Stimulated activated effector memory CD8-positive, alpha-beta T cell treated with anti-CD3 and anti-CD28 coated beads, Interleukin-12 subunit alpha, Interleukin-12 subunit beta, amount 100 ng/mL, for 72 hours (primary cell): ENCODE measurements at regions not wholly inside any gene's neighbourhood (a gene's known extent, or its start where the extent isn't known, plus 50 kb on each side); places are given as distances from the start of the nearest gene placed in this dataset.

ENCODE experiments used
- ATAC-seq: fragments of 150-1000 bp; cut with Tn5 transposase; 2 replicates; pipeline ENCODE4 v1.10.0; 2021
- DNase-seq, 2 donors: peaks; one replicate each; pipeline ENCODE4 v3.0.0; 2021 to 2022; ENCODE audit warnings: low spot score in 2 of 2
- H3K27ac Mint-ChIP-seq: one replicate; pipeline ENCODE4 v1.8.0; 2022; ENCODE audit warnings: mild to moderate bottlenecking, mixed read lengths
- H3K36me3 Mint-ChIP-seq: one replicate; pipeline ENCODE4 v1.8.0; 2022; ENCODE audit warnings: mild to moderate bottlenecking, mixed read lengths
- H3K4me1 Mint-ChIP-seq: one replicate; pipeline ENCODE4 v1.8.0; 2022; ENCODE audit warnings: mixed read lengths
- H3K4me3 Mint-ChIP-seq: one replicate; pipeline ENCODE4 v1.8.0; 2022; ENCODE audit warnings: mild to moderate bottlenecking, mixed read lengths
- H3K9me3 Mint-ChIP-seq: one replicate; pipeline ENCODE4 v1.8.0; 2022; ENCODE audit warnings: mixed read lengths

- no peak for DNase-seq
- no peak for ATAC-seq
- H3K4me3 Mint-ChIP-seq = no peak overlapping the region
- H3K36me3 Mint-ChIP-seq = no peaks in the 10 kb centered on the region
- H3K27ac Mint-ChIP-seq = no peak overlapping the region
- H3K9me3 Mint-ChIP-seq = peaks cover 14% of the 10 kb centered on the region
- H3K4me1 Mint-ChIP-seq = no peaks in the 10 kb centered on the region
Observed at GRCh38 chr11:70924108-70924507, 328.3 kb downstream of the SHANK2 start.

GRCh38 chr11:70925238-70925637 lies 327.1 kb downstream of the SHANK2 start:
- no peaks in the 10 kb centered on the region for H3K4me1 Mint-ChIP-seq
- ATAC-seq (no peak), DNase-seq (no peak)
- H3K27ac Mint-ChIP-seq = no peak overlapping the region
- peaks cover 14% of the 10 kb centered on the region for H3K9me3 Mint-ChIP-seq
- no peak overlapping the region for H3K4me3 Mint-ChIP-seq
- no peaks in the 10 kb centered on the region for H3K36me3 Mint-ChIP-seq

- Mint-ChIP-seq H3K4me1 (no peaks in the 10 kb centered on the region), H3K9me3 (peaks cover 10% of the 10 kb centered on the region), H3K27ac (no peak overlapping the region), H3K36me3 (no peaks in the 10 kb centered on the region), H3K4me3 (no peak overlapping the region)
- ATAC-seq (no peak), DNase-seq (no peak)
Observed at GRCh38 chr11:70926543-70927201, 325.7 kb downstream of the SHANK2 start.

GRCh38 chr11:70928854-70929598 lies 323.4 kb downstream of the SHANK2 start:
- DNase-seq (no peak), ATAC-seq (no peak)
- H3K4me1 Mint-ChIP-seq = no peaks in the 10 kb centered on the region
- H3K4me3 Mint-ChIP-seq = no peak overlapping the region
- peaks cover 2% of the 10 kb centered on the region for H3K9me3 Mint-ChIP-seq
- H3K27ac Mint-ChIP-seq = no peak overlapping the region
- H3K36me3 Mint-ChIP-seq = no peaks in the 10 kb centered on the region

- ATAC-seq (no peak), DNase-seq (no peak)
- Mint-ChIP-seq H3K27ac (no peak overlapping the region), H3K4me3 (no peak overlapping the region), H3K36me3 (no peaks in the 10 kb centered on the region), H3K9me3 (peaks cover 2% of the 10 kb centered on the region), H3K4me1 (no peaks in the 10 kb centered on the region)
Observed at GRCh38 chr11:70930215-70930614, 322.2 kb downstream of the SHANK2 start.

- no peak for DNase-seq
- Mint-ChIP-seq H3K27ac (no peak overlapping the region), H3K4me1 (no peaks in the 10 kb centered on the region), H3K9me3 (peaks cover 2% of the 10 kb centered on the region), H3K36me3 (no peaks in the 10 kb centered on the region), H3K4me3 (no peak overlapping the region)
- no peak for ATAC-seq
Observed at GRCh38 chr11:70931430-70931829, 320.9 kb downstream of the SHANK2 start.

- Mint-ChIP-seq H3K27ac (no peak overlapping the region), H3K9me3 (peaks cover 2% of the 10 kb centered on the region), H3K4me3 (no peak overlapping the region), H3K36me3 (no peaks in the 10 kb centered on the region), H3K4me1 (no peaks in the 10 kb centered on the region)
- DNase-seq (no peak), ATAC-seq (no peak)
Observed at GRCh38 chr11:70933981-70934583, 318.3 kb downstream of the SHANK2 start.

- no peaks in the 10 kb centered on the region for H3K9me3 Mint-ChIP-seq
- no peak overlapping the region for H3K4me3 Mint-ChIP-seq
- H3K36me3 Mint-ChIP-seq = no peaks in the 10 kb centered on the region
- ATAC-seq (no peak), DNase-seq (no peak)
- no peaks in the 10 kb centered on the region for H3K4me1 Mint-ChIP-seq
- H3K27ac Mint-ChIP-seq = no peak overlapping the region
Observed at GRCh38 chr11:70935006-70935768, 317.2 kb downstream of the SHANK2 start.

GRCh38 chr11:70942593-70942992 lies 309.8 kb downstream of the SHANK2 start:
- no peak overlapping the region for H3K27ac Mint-ChIP-seq
- H3K4me3 Mint-ChIP-seq = no peak overlapping the region
- H3K36me3 Mint-ChIP-seq = no peaks in the 10 kb centered on the region
- no peaks in the 10 kb centered on the region for H3K4me1 Mint-ChIP-seq
- DNase-seq (no peak), ATAC-seq (no peak)
- peaks cover 27% of the 10 kb centered on the region for H3K9me3 Mint-ChIP-seq

GRCh38 chr11:70944141-70944540 lies 308.2 kb downstream of the SHANK2 start:
- Mint-ChIP-seq H3K27ac (no peak overlapping the region), H3K4me3 (no peak overlapping the region), H3K4me1 (no peaks in the 10 kb centered on the region), H3K36me3 (no peaks in the 10 kb centered on the region), H3K9me3 (peaks cover 30% of the 10 kb centered on the region)
- ATAC-seq = no peak
- DNase-seq = no peak

- H3K4me1 Mint-ChIP-seq = no peaks in the 10 kb centered on the region
- peaks cover 30% of the 10 kb centered on the region for H3K9me3 Mint-ChIP-seq
- no peak overlapping the region for H3K27ac Mint-ChIP-seq
- ATAC-seq = no peak
- no peak for DNase-seq
- no peaks in the 10 kb centered on the region for H3K36me3 Mint-ChIP-seq
- H3K4me3 Mint-ChIP-seq = no peak overlapping the region
Observed at GRCh38 chr11:70944636-70945035, 307.7 kb downstream of the SHANK2 start.

- DNase-seq (no peak), ATAC-seq (no peak)
- H3K27ac Mint-ChIP-seq = no peak overlapping the region
- H3K9me3 Mint-ChIP-seq = peaks cover 22% of the 10 kb centered on the region
- no peak overlapping the region for H3K4me3 Mint-ChIP-seq
- H3K4me1 Mint-ChIP-seq = no peaks in the 10 kb centered on the region
- no peaks in the 10 kb centered on the region for H3K36me3 Mint-ChIP-seq
Observed at GRCh38 chr11:70948398-70948797, 304.0 kb downstream of the SHANK2 start.

- Mint-ChIP-seq H3K27ac (no peak overlapping the region), H3K4me3 (no peak overlapping the region), H3K9me3 (peaks cover 18% of the 10 kb centered on the region), H3K36me3 (no peaks in the 10 kb centered on the region), H3K4me1 (no peaks in the 10 kb centered on the region)
- ATAC-seq = no peak
- DNase-seq = no peak
Observed at GRCh38 chr11:70948855-70949531, 303.4 kb downstream of the SHANK2 start.

- Mint-ChIP-seq H3K27ac (no peak overlapping the region), H3K9me3 (peaks cover 12% of the 10 kb centered on the region), H3K4me1 (no peaks in the 10 kb centered on the region), H3K4me3 (no peak overlapping the region), H3K36me3 (no peaks in the 10 kb centered on the region)
- no peak for DNase-seq
- ATAC-seq = no peak
Observed at GRCh38 chr11:70951139-70951804, 301.1 kb downstream of the SHANK2 start.
